NCI-H2107 treated with DMSO at 0.1 percent for 48 hours (cell line): ENCODE measurements at regions not wholly inside any gene's neighbourhood (a gene's known extent, or its start where the extent isn't known, plus 50 kb on each side); places are given as distances from the start of the nearest gene placed in this dataset.
A peak's percentile ranks its signal among the peaks of the same experiment; 100 is the strongest.

Experiments
- DNase-seq: peaks from one replicate; lab custom pipeline; 2025; ENCODE audit not compliant: unreplicated experiment; lab: John Stamatoyannopoulos, UW

GRCh38 chr4:189069772-189070171 is 870.9 kb upstream of the FRG1 start:
- no peak for DNase-seq

- no peak for DNase-seq
Observed at GRCh38 chr4:189071241-189071640, 869.4 kb upstream of the FRG1 start.

GRCh38 chr4:189073739-189074138 is 866.9 kb upstream of the FRG1 start:
- no peak for DNase-seq

- DNase-seq: no peak
Observed at GRCh38 chr4:189081826-189082225, 858.8 kb upstream of the FRG1 start.

GRCh38 chr4:189083769-189084168 is 856.9 kb upstream of the FRG1 start:
- DNase-seq: no peak

- DNase-seq: no peak
Observed at GRCh38 chr4:189084671-189085070, 856.0 kb upstream of the FRG1 start.

GRCh38 chr4:189087971-189088370 is 852.7 kb upstream of the FRG1 start:
- DNase-seq: no peak

GRCh38 chr4:189088780-189089179 is 851.9 kb upstream of the FRG1 start:
- DNase-seq: no peak

DNA sequence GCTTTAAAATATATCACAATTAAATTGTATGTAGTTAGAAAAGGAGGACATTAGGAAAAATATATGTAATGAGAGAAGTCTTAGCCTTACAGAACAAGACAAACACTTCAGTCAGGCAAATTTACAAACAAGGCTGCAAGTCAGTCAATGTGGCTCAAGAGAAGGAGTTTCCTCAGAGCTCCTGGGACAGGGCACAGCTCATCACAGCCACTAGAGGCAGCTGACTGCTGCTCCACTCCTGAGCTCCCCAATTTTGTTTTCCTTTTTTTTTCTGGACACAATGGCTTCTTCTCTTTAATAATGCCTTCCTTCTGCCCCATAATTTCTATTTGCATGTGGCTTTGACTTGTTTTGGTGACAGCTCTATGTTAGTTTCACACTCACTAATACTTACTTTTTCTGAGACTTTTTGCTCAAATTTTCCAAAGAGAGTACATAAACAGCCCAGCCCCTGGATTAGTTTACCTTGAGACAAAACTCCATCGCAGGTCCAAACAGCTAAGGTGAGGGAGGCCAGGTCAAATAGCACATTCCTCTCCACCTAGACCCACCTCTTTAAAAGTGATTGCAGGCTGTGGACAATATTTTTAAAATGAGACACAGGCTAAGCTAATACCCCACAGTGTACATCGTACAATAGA is 850.4 kb upstream of the FRG1 start:
- DNase-seq: no peak

- DNase-seq: no peak
Observed at GRCh38 chr4:189092581-189092980, 848.1 kb upstream of the FRG1 start.

DNA sequence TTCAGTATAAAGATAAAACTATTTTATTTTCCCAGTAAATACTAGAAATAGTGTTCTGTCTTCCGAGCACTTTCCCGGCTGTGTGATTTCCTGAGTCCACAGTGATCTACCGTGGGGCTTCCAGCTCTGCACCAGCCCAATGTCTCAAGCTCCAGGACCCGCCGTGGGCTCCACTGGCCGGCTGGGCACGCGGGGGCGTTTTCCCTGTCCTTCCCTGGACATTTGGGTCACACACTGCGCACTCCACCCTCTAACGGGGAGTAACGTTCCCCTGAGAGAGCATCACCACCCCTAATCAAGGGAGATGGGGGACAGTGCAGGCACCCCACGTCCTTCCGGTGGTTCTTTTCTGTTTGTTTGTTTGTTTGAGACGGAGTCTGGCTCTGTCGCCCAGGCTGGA is 844.6 kb upstream of the FRG1 start:
- DNase-seq: no peak

DNA sequence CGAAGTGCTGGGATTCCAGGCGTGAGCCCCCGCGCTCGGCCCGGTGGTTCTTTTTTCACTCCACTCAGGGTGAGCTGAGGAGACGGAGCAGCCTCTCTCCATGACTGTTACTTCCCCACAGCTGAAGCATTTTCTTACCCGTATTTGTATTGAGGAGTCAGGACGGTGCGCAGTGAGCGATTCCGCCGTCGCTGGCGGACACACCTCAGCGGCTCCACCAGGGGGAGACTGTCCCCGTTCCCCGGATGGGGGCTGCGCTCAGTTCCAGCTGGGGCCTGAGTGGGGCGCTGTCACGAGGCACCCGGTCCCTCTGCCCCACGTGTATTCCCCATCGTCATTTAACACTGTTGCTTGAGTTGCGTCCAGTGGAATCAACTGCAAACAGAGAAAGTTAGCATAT is 844.0 kb upstream of the FRG1 start:
- no peak for DNase-seq

- DNase-seq: peak; percentile 56
Observed at GRCh38 chr4:189098932-189099696, 841.6 kb upstream of the FRG1 start.

- DNase-seq: no peak
Observed at GRCh38 chr4:189113389-189113888, 827.2 kb upstream of the FRG1 start.

- no peak for DNase-seq
Observed at GRCh38 chr4:189117426-189117825, 823.2 kb upstream of the FRG1 start.

DNA sequence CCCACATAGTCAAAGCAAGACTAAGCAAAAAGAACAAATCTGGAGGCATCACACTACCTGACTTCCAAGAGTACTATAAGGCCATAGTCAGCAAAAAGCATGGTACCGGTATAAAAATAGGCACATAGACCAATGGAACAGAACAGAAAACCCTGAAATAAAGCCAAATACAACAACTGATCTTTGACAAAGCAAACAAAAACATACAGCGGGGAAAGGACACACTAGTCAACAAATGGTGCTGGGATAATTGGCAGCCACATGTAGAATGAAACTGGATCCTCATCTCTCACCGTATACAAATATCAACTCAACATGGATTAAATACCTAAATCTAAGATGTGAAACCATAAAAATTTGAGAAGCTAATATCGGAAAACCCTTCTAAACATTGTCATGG is 819.3 kb upstream of the FRG1 start:
- DNase-seq: no peak

DNA sequence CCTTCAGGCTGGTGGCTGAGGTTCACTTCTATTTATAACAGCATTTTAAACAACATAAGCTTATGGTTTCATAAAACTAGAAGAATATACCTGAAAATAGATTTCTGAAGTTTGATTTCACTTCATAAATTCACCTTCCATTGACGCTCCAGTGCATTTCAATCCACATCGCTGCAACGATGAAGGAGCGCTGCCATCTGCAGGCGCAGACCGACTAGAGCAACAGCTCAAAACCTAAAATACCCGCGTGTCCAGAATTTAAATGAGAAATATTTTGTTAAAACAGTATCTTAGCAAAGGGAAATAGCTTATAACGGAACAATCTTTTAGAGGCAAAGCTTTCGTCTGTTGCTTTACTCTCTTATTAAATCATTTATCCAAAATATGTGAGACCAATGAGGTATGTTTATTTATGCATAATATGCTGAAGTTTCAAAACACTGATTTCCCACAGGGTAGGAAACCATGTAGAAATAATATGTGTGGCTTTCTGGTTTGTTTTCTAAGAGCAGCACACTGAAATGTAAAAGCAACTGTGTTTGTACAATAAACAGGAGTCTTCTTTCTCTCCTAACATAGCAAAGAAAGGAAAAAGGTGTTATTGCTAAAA is 816.4 kb upstream of the FRG1 start:
- DNase-seq: peak; percentile 11

GRCh38 chr4:189124791-189125190 is 815.9 kb upstream of the FRG1 start:
- no peak for DNase-seq

DNA sequence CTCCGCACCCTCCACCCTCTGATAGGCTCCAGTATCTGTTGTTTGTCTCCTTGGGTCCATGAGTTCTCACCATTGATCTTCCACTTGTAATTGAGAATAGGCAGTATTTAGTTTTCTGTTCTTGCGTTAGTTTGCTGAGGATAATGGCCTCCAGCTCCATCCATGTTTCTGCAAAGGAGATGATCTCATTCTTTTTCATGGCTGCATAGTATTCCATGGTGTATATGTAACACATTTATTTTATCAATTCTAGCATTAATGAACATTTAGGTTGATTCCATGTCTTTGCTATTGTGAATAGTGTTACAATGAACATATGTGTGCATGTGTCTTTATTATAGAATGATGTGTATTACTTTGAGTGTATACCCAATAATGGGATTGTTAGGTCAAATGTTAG is 814.6 kb upstream of the FRG1 start:
- DNase-seq: no peak

DNA sequence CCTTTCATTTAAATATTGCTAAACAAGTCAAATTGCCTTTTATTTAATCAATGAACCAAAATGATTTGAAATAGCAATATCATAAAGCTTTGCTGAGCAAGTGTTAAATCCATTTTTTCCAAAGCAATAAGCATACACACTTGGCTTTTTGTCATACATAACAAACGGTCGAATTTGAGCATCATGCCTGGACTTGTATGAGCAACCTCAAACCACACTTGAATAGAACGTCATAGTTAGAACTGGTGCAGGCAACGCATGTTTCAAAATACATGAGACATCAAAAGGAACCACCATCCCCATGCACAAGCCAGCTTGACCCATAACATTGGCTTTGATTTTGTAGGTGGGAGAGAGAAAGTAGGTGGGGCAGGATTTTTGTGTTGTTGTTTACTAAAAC is 812.3 kb upstream of the FRG1 start:
- DNase-seq: no peak

- DNase-seq: no peak
Observed at GRCh38 chr4:189129044-189129694, 811.5 kb upstream of the FRG1 start.

GRCh38 chr4:189131118-189131517 is 809.6 kb upstream of the FRG1 start:
- DNase-seq: no peak
